GM12878 (cell line): ENCODE measurements at regions not wholly inside any gene's neighbourhood (a gene's known extent, or its start where the extent isn't known, plus 50 kb on each side); places are given as distances from the start of the nearest gene placed in this dataset.

Experiments used
- EP300 ChIP-seq, 2 experiments: fragments of 150-350 bp in 1 of 2; IDR thresholded peaks; 2 replicates each; pipeline ENCODE4 v1.6.1; 2011 to 2012; ENCODE audit warnings: low read depth in 2 of 2, low read length in 2 of 2, borderline replicate concordance in 1 of 2, improper control_type of control experiment in 1 of 2, inconsistent platforms in 1 of 2; ENCODE audit not compliant: control insufficient read depth in 1 of 2
- PAX8 ChIP-seq: fragments of 450-650 bp; IDR thresholded peaks from 2 replicates; pipeline ENCODE4 v1.6.1; 2017; ENCODE audit warnings: mild to moderate bottlenecking, moderate library complexity
- POLR2A ChIP-seq: IDR thresholded peaks from 2 replicates; pipeline ENCODE4 v1.6.1; 2011; ENCODE audit warnings: low read depth, mild to moderate bottlenecking, low read length
- RFX5 ChIP-seq: IDR thresholded peaks from 2 replicates; pipeline ENCODE4 v1.6.1; 2011; ENCODE audit warnings: low read depth, low read length, improper control_type of control experiment
- SUPT20H ChIP-seq: IDR thresholded peaks from 2 replicates; pipeline ENCODE4 v1.6.1; 2011; ENCODE audit warnings: low read depth, mild to moderate bottlenecking, low read length, moderate library complexity, borderline replicate concordance; ENCODE audit not compliant: control insufficient read depth

- no peak for TF ChIP-seq SUPT20H
- no peak for TF ChIP-seq RFX5
- no peak for TF ChIP-seq PAX8
- TF ChIP-seq POLR2A: no peak
- TF ChIP-seq EP300 (IDR thresholded peaks at IDR 0.05; ENCODE audit: borderline replicate concordance in 1 of 2, control insufficient read depth in 1 of 2, low read depth in 2 of 2, low read length in 2 of 2): no peak
Observed at GRCh38 chr5:28132151-28132550, 1093.8 kb upstream of the CDH9 start.
